Ascending aorta (tissue), 2 donors: ENCODE measurements at regions not wholly inside any gene's neighbourhood (a gene's known extent, or its start where the extent isn't known, plus 50 kb on each side); places are given as distances from the start of the nearest gene placed in this dataset.
"Not testable (repeated sequence)": the region's sequence is repeated elsewhere in the genome, so short reads cannot be mapped to it uniquely, and the experiment has no call there.

Experiments
- DNase-seq, 2 donors: peaks; one replicate each; pipeline ENCODE4 v3.0.0-alpha.2; 2019; ENCODE audit warnings: low spot score in 2 of 2
- H3K27ac ChIP-seq, 2 donors: fragments of 200-600 bp; sonication (generic); one replicate each; pipeline ENCODE4 v1.5.1; 2016 to 2017; ENCODE audit warnings: mild to moderate bottlenecking in 1 of 2
- H3K27me3 ChIP-seq: fragments of 200-600 bp; sonication (generic); one replicate; pipeline ENCODE4 v1.5.1; 2017
- H3K36me3 ChIP-seq, 2 donors: fragments of 200-600 bp; sonication (generic); one replicate each; pipeline ENCODE4 v1.5.1; 2016
- H3K4me1 ChIP-seq, 2 donors: fragments of 200-600 bp; sonication (generic); one replicate each; pipeline ENCODE4 v1.5.1; 2016 to 2017; ENCODE audit warnings: mild to moderate bottlenecking in 1 of 2
- H3K4me3 ChIP-seq, 2 donors: fragments of 200-600 bp; sonication (generic); one replicate each; pipeline ENCODE4 v1.5.1; 2016 to 2017; ENCODE audit warnings: mild to moderate bottlenecking in 1 of 2
- H3K9me3 ChIP-seq, 2 donors: fragments of 200-600 bp; sonication (generic); one replicate each; pipeline ENCODE4 v1.5.1; 2016
- intact Hi-C: fragments of 100-400 bp; cut with DNase I; formaldehyde crosslinking; loops from one replicate; pipeline ENCODE4 v1.15.1; 2023
- TF ChIP-seq, protein P1 (sequence below), 3 experiments: fragments of 200-600 bp in 2 of 3; fragments of 450-650 bp in 1 of 3; sonication (generic) in 2 of 3; IDR thresholded peaks; one replicate each; pipeline ENCODE4 v1.5.1; 2016 to 2019; ENCODE audit warnings: antibody characterized with exemption in 3 of 3, mild to moderate bottlenecking in 1 of 3, moderate library complexity in 1 of 3

DNA sequence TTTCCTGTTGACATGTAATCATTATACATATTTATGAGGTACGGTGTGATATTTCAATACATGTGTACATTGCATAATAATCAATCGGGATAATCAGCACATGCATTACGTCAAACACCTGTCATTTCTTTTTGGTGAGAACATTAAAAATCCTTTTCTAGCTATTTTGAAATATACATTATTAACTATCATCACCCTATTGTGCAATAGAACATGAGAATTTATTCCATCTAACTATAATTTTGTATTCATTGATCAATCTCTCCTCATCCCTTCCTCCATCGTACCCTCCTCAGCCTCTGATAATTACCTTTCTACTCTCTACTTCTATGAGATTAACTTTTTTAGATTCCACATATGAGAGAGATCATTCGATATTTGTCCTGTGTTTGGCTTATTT, 170.9 kb upstream of the GHR start:
- TF ChIP-seq, protein P1, sequence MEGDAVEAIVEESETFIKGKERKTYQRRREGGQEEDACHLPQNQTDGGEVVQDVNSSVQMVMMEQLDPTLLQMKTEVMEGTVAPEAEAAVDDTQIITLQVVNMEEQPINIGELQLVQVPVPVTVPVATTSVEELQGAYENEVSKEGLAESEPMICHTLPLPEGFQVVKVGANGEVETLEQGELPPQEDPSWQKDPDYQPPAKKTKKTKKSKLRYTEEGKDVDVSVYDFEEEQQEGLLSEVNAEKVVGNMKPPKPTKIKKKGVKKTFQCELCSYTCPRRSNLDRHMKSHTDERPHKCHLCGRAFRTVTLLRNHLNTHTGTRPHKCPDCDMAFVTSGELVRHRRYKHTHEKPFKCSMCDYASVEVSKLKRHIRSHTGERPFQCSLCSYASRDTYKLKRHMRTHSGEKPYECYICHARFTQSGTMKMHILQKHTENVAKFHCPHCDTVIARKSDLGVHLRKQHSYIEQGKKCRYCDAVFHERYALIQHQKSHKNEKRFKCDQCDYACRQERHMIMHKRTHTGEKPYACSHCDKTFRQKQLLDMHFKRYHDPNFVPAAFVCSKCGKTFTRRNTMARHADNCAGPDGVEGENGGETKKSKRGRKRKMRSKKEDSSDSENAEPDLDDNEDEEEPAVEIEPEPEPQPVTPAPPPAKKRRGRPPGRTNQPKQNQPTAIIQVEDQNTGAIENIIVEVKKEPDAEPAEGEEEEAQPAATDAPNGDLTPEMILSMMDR (IDR thresholded peaks at IDR 0.05), result no peak

DNA sequence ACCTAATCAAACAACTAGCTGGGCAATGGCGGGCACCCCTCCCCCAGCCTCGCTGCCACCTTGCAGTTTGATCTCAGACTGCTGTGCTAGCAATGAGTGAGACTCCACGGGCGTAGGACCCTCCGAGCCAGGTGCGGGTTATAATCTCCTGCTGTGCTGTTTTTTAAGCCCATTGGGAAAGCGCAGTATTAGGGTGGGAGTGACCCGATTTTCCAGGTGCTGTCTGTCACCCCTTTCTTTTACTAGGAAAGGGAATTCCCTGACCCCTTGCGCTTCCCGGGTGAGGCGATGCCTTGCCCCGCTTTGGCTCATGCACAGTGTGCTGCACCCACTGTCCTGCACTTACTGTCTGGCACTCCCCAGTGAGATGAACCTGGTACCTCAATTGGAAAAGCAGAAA, 163.3 kb upstream of the GHR start:
- H3K9me3 ChIP-seq, H3K27me3 ChIP-seq, H3K4me3 ChIP-seq, H3K27ac ChIP-seq, H3K4me1 ChIP-seq, H3K36me3 ChIP-seq, intact Hi-C loops, DNase-seq: not testable (repeated sequence)

More for the DNA sequence above, 170.9 kb upstream of the GHR start:
- Histone ChIP-seq H3K27ac (no peak overlapping the region), H3K4me3 (no peak overlapping the region), H3K36me3 (no peaks in the 10 kb centered on the region), H3K4me1 (no peaks in the 10 kb centered on the region), H3K9me3 (no peaks in the 10 kb centered on the region), H3K27me3 (no peaks in the 10 kb centered on the region)
- no peak for DNase-seq
- intact Hi-C loops, result no loop called here

DNA sequence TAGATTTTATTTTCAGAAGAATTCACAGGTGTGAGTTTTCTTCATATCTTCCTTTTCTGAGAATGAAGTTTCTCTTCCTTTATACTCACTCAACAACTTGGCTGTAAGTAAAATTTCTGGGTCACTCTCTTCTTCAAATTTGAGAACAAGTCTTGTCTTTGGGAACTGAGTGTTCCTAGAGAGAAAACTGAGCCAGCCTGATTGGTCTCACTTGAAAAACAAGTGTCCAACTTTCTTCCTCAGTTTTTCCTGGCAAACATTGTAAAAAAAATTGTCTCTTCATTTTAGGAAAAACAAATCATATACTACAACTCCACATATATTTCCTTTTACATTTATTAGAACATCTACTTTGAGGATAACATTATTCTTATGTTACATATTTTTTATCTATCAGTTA, 156.1 kb upstream of the GHR start:
- no peaks in the 10 kb centered on the region for H3K4me1 ChIP-seq
- no peak overlapping the region for H3K4me3 ChIP-seq
- no peaks in the 10 kb centered on the region for H3K36me3 ChIP-seq

DNA sequence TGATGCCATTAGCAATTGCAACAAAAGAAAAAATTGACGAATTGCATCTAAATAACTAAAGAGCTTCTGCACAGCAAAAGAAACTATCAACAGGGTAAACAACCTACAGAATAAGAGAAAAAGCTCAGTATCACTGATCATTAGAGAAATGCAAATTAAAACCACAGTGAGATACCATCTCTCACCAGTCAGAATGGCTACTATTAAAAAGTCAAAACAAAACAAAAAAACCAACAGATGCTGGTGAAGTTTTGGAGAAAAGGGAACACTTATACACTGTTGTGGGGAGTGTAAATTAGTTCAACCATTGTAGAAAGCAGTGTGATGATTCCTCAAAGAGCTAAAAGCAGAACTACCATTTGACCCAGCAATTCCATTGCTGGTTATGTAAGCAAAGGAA, 155.1 kb upstream of the GHR start:
- H3K4me1 ChIP-seq, H3K27me3 ChIP-seq, DNase-seq, H3K4me3 ChIP-seq, intact Hi-C loops, H3K36me3 ChIP-seq, H3K9me3 ChIP-seq, H3K27ac ChIP-seq: not testable (repeated sequence)

More for the DNA sequence above, 156.1 kb upstream of the GHR start:
- intact Hi-C loops, result no loop called here
- no peak overlapping the region for H3K27ac ChIP-seq
- no peaks in the 10 kb centered on the region for H3K9me3 ChIP-seq
- TF ChIP-seq, protein P1 (IDR thresholded peaks at IDR 0.05), result no peak
- no peaks in the 10 kb centered on the region for H3K27me3 ChIP-seq
- no peak for DNase-seq

DNA sequence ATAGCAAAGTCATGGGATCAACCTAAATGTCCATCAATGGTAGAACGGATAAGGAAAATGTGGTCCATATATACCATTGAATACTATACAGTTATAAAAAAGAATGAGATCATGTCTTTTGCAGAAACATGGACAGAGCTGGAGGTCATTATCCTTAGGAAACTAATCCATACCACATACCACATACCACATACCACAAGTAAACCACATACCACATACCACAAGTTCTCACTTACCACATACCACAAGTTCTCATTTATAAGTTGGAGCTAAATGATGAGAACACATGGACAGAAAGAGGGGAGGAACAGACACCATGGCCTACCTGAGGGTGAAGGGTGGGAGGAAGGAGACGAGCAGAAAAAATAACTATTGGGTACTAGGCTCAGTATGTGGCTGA, 154.6 kb upstream of the GHR start:
- H3K4me1 ChIP-seq, result no peaks in the 10 kb centered on the region
- intact Hi-C loops, result no loop called here
- TF ChIP-seq, protein P1 (IDR thresholded peaks at IDR 0.05), result no peak

DNA sequence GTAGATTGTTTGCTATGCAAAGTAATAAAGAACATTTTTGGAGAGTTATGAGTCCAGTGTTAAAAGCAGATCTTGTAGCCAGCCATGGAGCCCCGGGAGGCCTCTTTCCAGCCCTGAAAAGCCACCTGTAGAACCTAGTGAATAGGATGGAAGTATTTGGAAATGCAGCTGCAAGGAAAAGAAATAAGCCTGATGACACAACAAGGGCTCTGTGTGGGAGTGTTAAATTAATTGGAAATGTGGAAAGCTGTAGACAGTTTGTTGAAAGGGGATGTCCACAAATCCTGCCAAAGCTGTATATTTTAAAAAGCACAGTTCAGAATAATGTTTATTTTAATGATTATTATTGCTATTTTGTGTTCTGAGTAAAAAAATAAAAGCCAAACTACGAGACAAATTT, 152.5 kb upstream of the GHR start:
- Histone ChIP-seq H3K36me3 (no peaks in the 10 kb centered on the region), H3K27me3 (no peaks in the 10 kb centered on the region), H3K4me3 (no peak overlapping the region), H3K9me3 (no peaks in the 10 kb centered on the region), H3K27ac (no peak overlapping the region), H3K4me1 (no peaks in the 10 kb centered on the region)
- intact Hi-C loops, result no loop called here
- no peak for DNase-seq
- TF ChIP-seq, protein P1 (IDR thresholded peaks at IDR 0.05), result no peak

More for the DNA sequence above, 154.6 kb upstream of the GHR start:
- Histone ChIP-seq H3K27ac (no peak overlapping the region), H3K27me3 (no peaks in the 10 kb centered on the region), H3K9me3 (no peaks in the 10 kb centered on the region), H3K4me3 (no peak overlapping the region), H3K36me3 (no peaks in the 10 kb centered on the region)
- no peak for DNase-seq

DNA sequence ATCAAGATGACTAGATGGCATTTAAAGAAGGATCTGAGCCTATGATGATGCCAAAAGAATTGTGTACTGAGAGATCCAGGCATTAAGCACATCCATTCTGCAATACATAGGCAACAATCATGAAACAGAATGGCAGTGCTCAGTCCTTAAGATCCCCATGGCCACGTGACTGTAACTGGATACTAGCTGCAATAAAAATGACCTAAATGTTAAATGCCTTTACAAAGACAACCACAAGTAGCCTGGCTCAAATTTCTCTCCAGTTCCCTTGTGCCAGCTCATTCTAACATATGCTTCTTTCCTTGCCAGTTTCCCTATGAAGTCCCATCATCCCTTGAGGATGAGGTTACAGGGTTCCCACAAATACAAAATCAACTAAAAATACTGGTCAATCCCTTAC, 148.3 kb upstream of the GHR start:
- DNase-seq, result no peak
- Histone ChIP-seq H3K4me3 (no peak overlapping the region), H3K36me3 (no peaks in the 10 kb centered on the region), H3K4me1 (no peaks in the 10 kb centered on the region), H3K27me3 (no peaks in the 10 kb centered on the region), H3K9me3 (no peaks in the 10 kb centered on the region), H3K27ac (no peak overlapping the region)
- intact Hi-C loops, result no loop called here
- TF ChIP-seq, protein P1 (IDR thresholded peaks at IDR 0.05), result no peak
